Fibroblast of lung (primary cell): ENCODE measurements at regions not wholly inside any gene's neighbourhood (a gene's known extent, or its start where the extent isn't known, plus 50 kb on each side); places are given as distances from the start of the nearest gene placed in this dataset.
A peak's percentile ranks its signal among the peaks of the same experiment; 100 is the strongest.

Source experiments
- DNase-seq, 2 donors: peaks; one replicate each; pipeline versions ENCODE4 v3.0.0 to v3.0.0-alpha.2; 2010; ENCODE audit warnings: low read depth in 2 of 2
- H2AFZ ChIP-seq: 2 replicates; pipeline ENCODE4 v1.5.1; 2012; ENCODE audit warnings: low read length, control low read depth, inconsistent platforms
- H3K27ac ChIP-seq: 2 replicates; pipeline ENCODE4 v1.5.1; 2011; ENCODE audit warnings: low read length, control low read depth; ENCODE audit not compliant: insufficient read depth
- H3K27me3 ChIP-seq: 2 replicates; pipeline ENCODE4 v1.5.1; 2011; ENCODE audit warnings: mild to moderate bottlenecking, low read length; ENCODE audit not compliant: control insufficient read depth, insufficient read depth
- H3K36me3 ChIP-seq: 2 replicates; pipeline ENCODE4 v1.5.1; 2011; ENCODE audit warnings: low read length; ENCODE audit not compliant: control insufficient read depth, insufficient read depth
- H3K4me1 ChIP-seq: 2 replicates; pipeline ENCODE4 v1.5.1; 2011; ENCODE audit warnings: low read length; ENCODE audit not compliant: control insufficient read depth, insufficient read depth; ENCODE audit errors: extremely low read depth
- H3K4me2 ChIP-seq: 2 replicates; pipeline ENCODE4 v1.5.1; 2011; ENCODE audit warnings: low read length, control low read depth; ENCODE audit not compliant: insufficient read depth; ENCODE audit errors: extremely low read depth
- H3K4me3 ChIP-seq, 4 experiments: fragments of 200-600 bp in 1 of 4; sonication (generic) in 1 of 4; replicated peaks in 1 of 4; 2 replicates each; pipeline ENCODE4 v1.5.1; 2011 to 2016; ENCODE audit warnings: low read length in 4 of 4, low read depth in 3 of 4, mild to moderate bottlenecking in 3 of 4, control low read depth in 2 of 4, inconsistent platforms in 1 of 4, mixed read lengths in 1 of 4; ENCODE audit not compliant: insufficient read depth in 1 of 4; ENCODE audit errors: control extremely low read depth in 1 of 4
- H3K79me2 ChIP-seq: 2 replicates; pipeline ENCODE4 v1.5.1; 2012; ENCODE audit warnings: mild to moderate bottlenecking, low read length, inconsistent platforms; ENCODE audit not compliant: control insufficient read depth, insufficient read depth
- H3K9ac ChIP-seq: 2 replicates; pipeline ENCODE4 v1.5.1; 2011; ENCODE audit warnings: mild to moderate bottlenecking, low read length, control low read depth; ENCODE audit not compliant: insufficient read depth
- H3K9me3 ChIP-seq: 2 replicates; pipeline ENCODE4 v1.5.1; 2012; ENCODE audit warnings: low read depth, low read length; ENCODE audit not compliant: control insufficient read depth, insufficient read depth
- H4K20me1 ChIP-seq: 2 replicates; pipeline ENCODE4 v1.5.1; 2011; ENCODE audit warnings: low read length; ENCODE audit not compliant: control insufficient read depth, insufficient read depth; ENCODE audit errors: extremely low read depth
- CTCF ChIP-seq, 2 donors: IDR thresholded peaks in 1 of 2; conservative IDR thresholded peaks in 1 of 2; 1 replicate in 1 of 2; 2 replicates in 1 of 2; pipeline ENCODE4 v1.5.1; 2011 to 2012; ENCODE audit warnings: low read length in 2 of 2, control low read depth in 1 of 2, inconsistent platforms in 1 of 2, low read depth in 1 of 2, mild to moderate bottlenecking in 1 of 2
- EZH2 ChIP-seq: IDR thresholded peaks from 2 replicates; pipeline ENCODE4 v1.5.1; 2012; ENCODE audit warnings: low read length, control low read depth, mild to moderate bottlenecking; ENCODE audit errors: missing control alignments

DNA sequence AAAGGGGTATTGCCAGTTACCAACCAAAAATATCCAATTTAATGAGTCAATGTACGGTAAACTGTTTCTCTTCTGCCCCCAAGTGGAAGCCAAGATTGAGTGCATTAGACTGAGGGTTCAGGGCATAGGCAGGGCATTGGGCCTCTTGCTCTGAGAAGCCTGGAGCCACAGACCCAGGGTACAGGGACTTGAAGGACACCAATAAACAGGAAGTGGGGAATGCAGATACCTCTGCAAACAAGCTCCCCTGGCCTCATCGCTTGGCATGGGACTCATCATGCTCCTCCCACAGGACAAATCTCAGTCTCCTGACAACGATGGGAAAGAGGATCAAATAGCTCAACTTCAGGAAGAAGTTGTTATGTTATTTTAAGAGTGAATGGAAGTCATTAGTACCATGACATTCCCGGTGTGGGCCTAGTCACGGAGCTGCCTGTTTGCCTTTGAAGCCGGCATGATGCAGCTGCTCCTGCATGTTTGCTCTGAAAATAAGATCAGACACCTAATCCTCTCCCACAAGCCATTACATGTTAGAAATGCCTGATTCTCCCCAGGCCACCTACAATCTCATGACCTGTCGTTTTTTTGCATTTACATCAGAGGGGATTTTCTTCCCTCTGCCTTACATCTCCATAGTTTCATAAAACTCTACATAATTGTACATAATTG, 224.2 kb downstream of the RCHY1 start:
- H3K79me2 ChIP-seq = no peaks in the 10 kb centered on the region
- H3K4me2 ChIP-seq = no peak overlapping the region
- no peaks in the 10 kb centered on the region for H3K4me1 ChIP-seq
- no peak for TF ChIP-seq EZH2
- TF ChIP-seq CTCF (conservative IDR thresholded peaks at IDR 0.05 in 1 of 2, IDR thresholded peaks at IDR 0.05 in 1 of 2; ENCODE audit: low read depth in 1 of 2, low read length in 2 of 2) = peak; percentile 25 to 39
- DNase-seq = peak in 1 of 2 donors; percentile 4
- H3K4me3 ChIP-seq = no peak overlapping the region
- H3K36me3 ChIP-seq = no peaks in the 10 kb centered on the region
- no peaks in the 10 kb centered on the region for H3K27me3 ChIP-seq
- no peak overlapping the region for H3K9ac ChIP-seq
- H2AFZ ChIP-seq = no peak overlapping the region
- no peaks in the 10 kb centered on the region for H4K20me1 ChIP-seq
- no peaks in the 10 kb centered on the region for H3K9me3 ChIP-seq
- H3K27ac ChIP-seq = no peak overlapping the region

DNA sequence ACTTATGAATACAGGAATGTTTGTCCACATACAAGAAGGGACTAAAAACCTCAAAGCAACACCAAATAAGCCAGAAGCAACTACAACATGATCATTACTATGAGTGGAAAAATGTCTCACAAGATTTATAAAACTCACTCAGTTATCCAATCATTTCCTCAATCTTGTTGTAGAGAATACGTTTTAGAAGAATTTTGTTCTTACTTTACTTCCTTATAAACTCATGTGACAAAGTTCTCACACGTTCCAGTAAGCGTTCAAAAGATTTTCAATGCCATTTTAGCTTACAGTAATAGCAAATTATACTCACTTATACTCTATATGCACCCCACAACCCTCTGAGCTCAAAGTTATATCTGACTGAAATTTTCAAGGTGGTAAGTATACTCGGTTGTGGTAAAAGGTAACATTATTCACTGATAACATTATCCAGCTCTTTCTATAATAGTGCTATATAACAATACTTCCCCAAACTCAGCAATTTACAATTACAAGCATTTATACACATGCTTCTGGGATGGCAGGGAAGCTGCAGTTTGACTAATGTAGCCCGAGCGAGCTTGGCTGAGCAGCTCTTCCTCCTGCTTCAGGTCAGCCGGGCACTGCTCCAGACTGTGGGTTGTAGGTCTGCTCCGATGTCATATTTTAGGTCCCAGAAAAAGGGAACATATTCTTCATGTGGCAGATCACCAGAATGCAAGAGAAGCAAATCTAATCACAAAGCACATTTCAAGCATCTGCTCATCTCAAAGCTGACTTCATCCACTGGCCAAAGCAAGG, 226.3 kb downstream of the RCHY1 start:
- TF ChIP-seq CTCF (conservative IDR thresholded peaks at IDR 0.05 in 1 of 2, IDR thresholded peaks at IDR 0.05 in 1 of 2; ENCODE audit: low read depth in 1 of 2, low read length in 2 of 2) = no peak
- TF ChIP-seq EZH2 = no peak
- no peak for DNase-seq
- Histone ChIP-seq H3K27me3 (no peaks in the 10 kb centered on the region), H3K4me1 (no peaks in the 10 kb centered on the region), H3K4me2 (no peak overlapping the region), H4K20me1 (no peaks in the 10 kb centered on the region), H3K36me3 (no peaks in the 10 kb centered on the region), H3K9me3 (no peaks in the 10 kb centered on the region), H3K9ac (no peak overlapping the region), H2AFZ (no peak overlapping the region), H3K27ac (no peak overlapping the region), H3K79me2 (no peaks in the 10 kb centered on the region), H3K4me3 (no peak overlapping the region)

GRCh38 chr4:75285837-75286236, 228.4 kb downstream of the RCHY1 start:
- no peaks in the 10 kb centered on the region for H3K9me3 ChIP-seq
- H2AFZ ChIP-seq = no peak overlapping the region
- H3K27me3 ChIP-seq = no peaks in the 10 kb centered on the region
- H3K4me2 ChIP-seq = no peak overlapping the region
- no peak overlapping the region for H3K4me3 ChIP-seq
- H3K4me1 ChIP-seq = no peaks in the 10 kb centered on the region
- no peak overlapping the region for H3K9ac ChIP-seq
- no peaks in the 10 kb centered on the region for H3K36me3 ChIP-seq
- H3K27ac ChIP-seq = no peak overlapping the region
- DNase-seq = no peak
- no peaks in the 10 kb centered on the region for H4K20me1 ChIP-seq
- TF ChIP-seq EZH2 = no peak
- no peak for TF ChIP-seq CTCF (conservative IDR thresholded peaks at IDR 0.05 in 1 of 2, IDR thresholded peaks at IDR 0.05 in 1 of 2; ENCODE audit: low read depth in 1 of 2, low read length in 2 of 2)
- no peaks in the 10 kb centered on the region for H3K79me2 ChIP-seq
